ENCODE measurements at regions not wholly inside any gene's neighbourhood (a gene's known extent, or its start where the extent isn't known, plus 50 kb on each side); places are given as distances from the start of the nearest gene placed in this dataset.
A peak's percentile ranks its signal among the peaks of the same experiment; 100 is the strongest.
"Not testable (repeated sequence)": the region's sequence is repeated elsewhere in the genome, so short reads cannot be mapped to it uniquely, and the experiment has no call there.

GRCh38 chr20:39778431-39778830 lies 816.3 kb downstream of the DHX35 start:
- DNase-seq (ENCODE audit: low read depth), result no peak

- DNase-seq (ENCODE audit: low read depth), result no peak
These were observed 815.5 kb downstream of the DHX35 start for GRCh38 chr20:39777610-39778009.

- peak; percentile 100 for DNase-seq (ENCODE audit: low read depth)
These were observed 813.0 kb downstream of the DHX35 start for GRCh38 chr20:39775110-39775509.

- peak; percentile 81 for DNase-seq (ENCODE audit: low read depth)
These were observed 811.3 kb downstream of the DHX35 start for GRCh38 chr20:39773380-39774000.

GRCh38 chr20:39767352-39767751 lies 805.2 kb downstream of the DHX35 start:
- DNase-seq (ENCODE audit: low read depth), result no peak

- no peak for DNase-seq (ENCODE audit: low read depth)
These were observed 804.2 kb downstream of the DHX35 start for GRCh38 chr20:39766333-39766732.

- no peak for DNase-seq (ENCODE audit: low read depth)
These were observed 800.6 kb downstream of the DHX35 start for GRCh38 chr20:39762716-39763115.

GRCh38 chr20:39758876-39759275 lies 796.7 kb downstream of the DHX35 start:
- DNase-seq (ENCODE audit: low read depth), result no peak

GRCh38 chr20:39756828-39757227 lies 794.7 kb downstream of the DHX35 start:
- no peak for DNase-seq (ENCODE audit: low read depth)

- DNase-seq (ENCODE audit: low read depth), result no peak
These were observed 794.2 kb downstream of the DHX35 start for GRCh38 chr20:39756369-39756768.

- DNase-seq (ENCODE audit: low read depth), result no peak
These were observed 790.2 kb downstream of the DHX35 start for GRCh38 chr20:39752262-39752876.

- no peak for DNase-seq (ENCODE audit: low read depth)
These were observed 789.5 kb downstream of the DHX35 start for GRCh38 chr20:39751557-39752137.

- DNase-seq (ENCODE audit: low read depth), result no peak
These were observed 783.2 kb downstream of the DHX35 start for GRCh38 chr20:39745380-39745779.

GRCh38 chr20:39738651-39739050 lies 776.5 kb downstream of the DHX35 start:
- DNase-seq (ENCODE audit: low read depth), result no peak

- peak; percentile 27 for DNase-seq (ENCODE audit: low read depth)
These were observed 774.5 kb downstream of the DHX35 start for GRCh38 chr20:39736434-39737327.

GRCh38 chr20:39725513-39725912 lies 763.4 kb downstream of the DHX35 start:
- not testable (repeated sequence) for DNase-seq (ENCODE audit: low read depth)

GRCh38 chr20:39719293-39719692 lies 757.1 kb downstream of the DHX35 start:
- no peak for DNase-seq (ENCODE audit: low read depth)

GRCh38 chr20:39717936-39718335 lies 755.8 kb downstream of the DHX35 start:
- peak; percentile 67 for DNase-seq (ENCODE audit: low read depth)

- DNase-seq (ENCODE audit: low read depth), result peak; percentile 78
These were observed 754.7 kb downstream of the DHX35 start for GRCh38 chr20:39716796-39717341.

GRCh38 chr20:39713076-39713840 lies 751.1 kb downstream of the DHX35 start:
- DNase-seq (ENCODE audit: low read depth), result no peak

- DNase-seq (ENCODE audit: low read depth), result peak; percentile 68
These were observed 744.1 kb downstream of the DHX35 start for GRCh38 chr20:39706184-39706663.
